ENCODE measurements at regions not wholly inside any gene's neighbourhood (a gene's known extent, or its start where the extent isn't known, plus 50 kb on each side); places are given as distances from the start of the nearest gene placed in this dataset.
"Not testable (repeated sequence)": the region's sequence is repeated elsewhere in the genome, so short reads cannot be mapped to it uniquely, and the experiment has no call there.

DNA sequence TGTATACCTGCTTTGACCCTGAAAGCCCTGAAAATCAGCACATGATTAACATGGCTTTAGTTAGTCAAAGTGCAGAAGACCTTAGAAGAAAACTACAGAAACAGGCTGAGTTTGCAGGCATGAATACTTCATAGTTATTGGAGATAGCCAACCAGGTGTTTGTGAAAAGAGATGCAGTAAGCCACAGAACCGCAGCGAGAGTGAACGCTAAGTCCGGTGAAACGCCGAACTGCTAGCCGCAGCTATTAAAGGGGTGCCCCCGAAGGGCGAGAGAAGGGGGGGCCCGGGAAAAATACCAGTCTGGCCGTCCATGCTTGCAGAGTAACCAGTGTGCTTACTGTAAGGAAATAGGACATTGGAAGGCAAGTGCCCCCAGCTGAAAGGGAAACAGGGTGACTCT lies 784.0 kb upstream of the TMEM132C start:
- ATAC-seq: no peak
- H3K9me3 Mint-ChIP-seq (ENCODE audit: low read depth): no peaks in the 10 kb centered on the region
- H3K36me3 Mint-ChIP-seq: no peaks in the 10 kb centered on the region
- H3K27me3 Mint-ChIP-seq: no peaks in the 10 kb centered on the region
- no peaks in the 10 kb centered on the region for H3K4me1 Mint-ChIP-seq
- CTCF ChIA-PET: no interaction called here
- DNase-seq: no peak
- no peak overlapping the region for H3K4me3 Mint-ChIP-seq
- H3K27ac Mint-ChIP-seq: no peak overlapping the region

DNA sequence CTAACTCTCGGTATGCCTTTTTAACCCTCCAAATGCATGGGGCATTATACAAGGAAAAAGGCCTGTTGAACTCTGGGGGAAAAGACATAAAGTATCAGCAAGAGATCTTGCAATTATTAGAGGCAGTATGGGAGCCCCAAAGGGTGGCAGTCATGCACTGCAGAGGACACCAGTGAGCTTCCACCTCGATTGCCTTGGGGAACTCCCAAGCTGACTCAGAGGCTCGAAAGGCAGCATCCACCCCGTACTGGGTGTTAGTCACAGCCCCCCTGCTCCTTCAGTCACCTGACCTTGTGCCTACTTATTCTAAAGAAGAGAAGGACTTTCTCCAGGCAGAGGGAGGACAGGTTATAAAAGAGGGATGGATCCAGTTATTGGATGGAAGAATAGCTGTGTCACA lies 781.4 kb upstream of the TMEM132C start:
- DNase-seq (peak; percentile 49), ATAC-seq (no peak)
- H3K27ac Mint-ChIP-seq: no peak overlapping the region
- no peaks in the 10 kb centered on the region for H3K9me3 Mint-ChIP-seq (ENCODE audit: low read depth)
- no peaks in the 10 kb centered on the region for H3K27me3 Mint-ChIP-seq
- no peak overlapping the region for H3K4me3 Mint-ChIP-seq
- no peaks in the 10 kb centered on the region for H3K4me1 Mint-ChIP-seq
- H3K36me3 Mint-ChIP-seq: no peaks in the 10 kb centered on the region
- CTCF ChIA-PET: interaction anchor here (1.8 kb wide), 1 partner anchor 193 kb away, joined by 6 read pairs; no protein-coding TSS in a partner anchor

DNA sequence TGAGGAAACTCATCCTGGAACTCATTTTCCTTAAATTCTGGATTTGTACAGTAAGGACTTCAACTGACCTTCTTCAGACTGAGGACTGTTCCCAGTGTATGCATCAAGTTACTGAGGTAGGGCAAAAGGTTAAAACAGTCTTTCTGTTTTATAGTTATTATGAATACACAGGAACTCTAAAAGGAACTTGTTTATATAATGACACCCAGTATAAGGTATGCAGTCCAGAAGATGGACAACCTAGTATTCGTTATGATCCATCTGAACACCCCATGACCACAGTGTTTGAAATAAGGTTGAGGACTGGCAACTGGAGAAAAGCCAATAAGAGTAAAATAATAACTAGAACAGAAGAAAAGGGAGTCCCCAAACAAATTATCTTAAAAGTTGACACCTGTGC lies 779.9 kb upstream of the TMEM132C start:
- Mint-ChIP-seq H3K36me3 (no peaks in the 10 kb centered on the region), H3K27ac (no peak overlapping the region), H3K27me3 (no peaks in the 10 kb centered on the region), H3K4me1 (no peaks in the 10 kb centered on the region), H3K9me3 (ENCODE audit: low read depth) (no peaks in the 10 kb centered on the region), H3K4me3 (no peak overlapping the region)
- DNase-seq: no peak
- ATAC-seq: no peak
- CTCF ChIA-PET: no interaction called here

DNA sequence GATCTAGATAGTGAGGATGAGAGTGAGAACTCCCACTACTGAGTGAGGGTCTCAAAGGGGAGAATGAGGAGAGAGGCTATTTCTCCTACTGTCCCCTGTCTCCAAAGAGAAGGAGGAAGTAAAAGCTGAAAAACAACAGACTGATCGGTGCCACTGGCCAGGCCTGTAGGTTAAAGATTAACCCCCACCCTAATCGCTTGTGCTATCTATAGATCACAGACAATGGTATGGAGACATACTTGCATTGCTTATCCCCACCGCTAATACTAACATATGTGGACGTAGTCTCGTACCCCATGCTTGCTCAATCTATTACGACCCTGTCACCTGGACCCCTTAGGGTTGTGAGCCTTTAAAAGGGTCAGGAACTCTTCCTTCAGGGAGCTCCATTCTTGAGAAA lies 777.9 kb upstream of the TMEM132C start:
- H3K27me3 Mint-ChIP-seq: no peaks in the 10 kb centered on the region
- H3K4me1 Mint-ChIP-seq: no peaks in the 10 kb centered on the region
- H3K36me3 Mint-ChIP-seq: no peaks in the 10 kb centered on the region
- no peaks in the 10 kb centered on the region for H3K9me3 Mint-ChIP-seq (ENCODE audit: low read depth)
- DNase-seq (no peak), ATAC-seq (no peak)
- H3K27ac Mint-ChIP-seq: no peak overlapping the region
- CTCF ChIA-PET: interaction anchor here (2.0 kb wide), 1 partner anchor 188 kb away, joined by 5 read pairs; no protein-coding TSS in a partner anchor
- H3K4me3 Mint-ChIP-seq: no peak overlapping the region

DNA sequence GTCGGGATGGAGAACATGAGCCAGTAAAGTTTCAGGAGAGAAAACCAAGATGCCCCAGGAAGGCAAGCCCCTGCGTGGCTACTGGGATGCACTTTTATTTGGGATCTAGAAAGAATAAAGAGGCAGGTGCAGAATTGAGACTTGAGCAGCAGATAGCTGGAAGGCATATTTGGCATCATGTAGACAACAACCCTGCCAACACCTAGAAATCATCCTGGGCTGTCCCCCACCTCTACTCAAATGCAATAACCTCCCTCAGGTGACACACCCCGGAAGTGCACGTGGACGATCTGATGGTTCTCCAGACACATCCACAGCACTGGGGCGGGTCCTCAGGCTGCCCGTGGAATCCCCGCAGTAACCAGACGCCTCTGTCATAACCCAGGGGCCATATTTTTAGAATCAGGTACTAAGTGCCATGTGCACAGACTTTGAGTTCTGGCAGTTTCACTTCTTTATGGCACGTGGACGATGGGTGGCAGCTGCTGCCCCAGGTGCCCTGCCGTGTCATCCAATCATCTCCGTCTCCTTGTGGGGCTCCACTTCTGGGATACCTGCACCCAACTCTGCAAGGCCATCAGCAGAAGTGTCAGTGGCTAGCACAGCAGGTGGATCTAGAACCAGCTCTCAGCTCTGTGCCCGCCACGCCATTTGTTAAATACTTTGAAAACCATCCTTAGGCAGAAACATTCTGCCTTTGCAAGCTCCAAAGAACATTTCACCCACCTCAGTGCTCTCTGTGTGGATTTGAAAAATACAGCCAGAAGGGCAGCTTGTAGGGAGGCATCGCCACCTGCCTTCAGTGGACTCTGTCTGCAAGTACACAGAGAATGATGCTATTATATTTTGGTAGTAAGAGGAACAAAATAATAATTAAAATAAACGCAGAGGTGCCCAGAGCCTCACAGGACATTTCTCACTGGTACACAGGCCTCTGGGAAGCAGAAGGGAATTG lies 771.7 kb upstream of the TMEM132C start:
- Mint-ChIP-seq H3K36me3 (no peaks in the 10 kb centered on the region), H3K9me3 (ENCODE audit: low read depth) (no peaks in the 10 kb centered on the region), H3K27ac (no peak overlapping the region), H3K27me3 (no peaks in the 10 kb centered on the region), H3K4me1 (no peaks in the 10 kb centered on the region), H3K4me3 (no peak overlapping the region)
- DNase-seq (no peak), ATAC-seq (no peak)
- CTCF ChIA-PET: no interaction called here

DNA sequence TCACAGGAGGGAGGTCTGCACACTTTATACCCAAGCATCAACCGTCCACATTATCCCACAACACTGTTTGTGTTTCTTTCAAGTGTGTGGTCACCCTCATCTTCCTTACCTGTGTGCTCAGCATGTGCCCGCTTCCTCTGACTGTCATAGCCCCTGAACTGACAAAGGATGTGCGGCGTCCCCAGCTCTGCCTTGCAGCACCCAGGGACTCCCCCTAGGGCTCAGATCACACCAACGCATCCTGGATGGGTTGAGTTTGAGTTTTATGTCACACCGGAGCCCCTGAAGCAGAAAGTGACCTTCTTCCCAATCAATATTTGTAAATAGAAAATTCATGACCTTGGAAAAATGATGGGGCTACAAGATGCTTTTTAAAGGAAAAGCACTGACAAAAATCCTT lies 770.7 kb upstream of the TMEM132C start:
- Mint-ChIP-seq H3K27ac (no peak overlapping the region), H3K4me3 (no peak overlapping the region), H3K9me3 (ENCODE audit: low read depth) (no peaks in the 10 kb centered on the region), H3K36me3 (no peaks in the 10 kb centered on the region), H3K4me1 (no peaks in the 10 kb centered on the region), H3K27me3 (no peaks in the 10 kb centered on the region)
- no peak for ATAC-seq
- CTCF ChIA-PET: no interaction called here
- no peak for DNase-seq

DNA sequence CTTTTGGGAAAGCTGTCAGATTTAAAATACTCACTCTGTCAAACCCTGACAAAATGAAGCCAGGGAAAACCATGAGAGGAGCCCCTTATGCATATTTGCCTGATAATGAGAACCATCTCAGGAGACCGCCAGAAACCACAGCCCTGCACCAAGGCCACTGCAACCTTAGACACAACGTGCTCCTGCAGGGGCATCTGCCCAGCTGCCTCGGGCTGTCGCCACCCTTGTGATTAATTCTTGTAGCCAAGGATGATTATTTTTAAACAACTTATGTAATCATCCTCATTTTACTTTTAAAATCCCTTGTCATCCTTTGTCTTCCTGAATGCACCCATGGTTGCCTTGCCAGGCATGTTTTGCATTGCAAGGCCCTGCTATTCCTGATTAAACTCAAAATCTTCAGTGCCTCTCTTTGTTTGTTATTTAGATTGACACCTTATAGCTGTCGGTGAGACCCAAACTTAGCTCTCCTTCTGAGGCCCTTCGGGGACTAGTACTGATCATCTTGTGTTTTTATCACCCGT lies 766.4 kb upstream of the TMEM132C start:
- no peaks in the 10 kb centered on the region for H3K27me3 Mint-ChIP-seq
- H3K4me3 Mint-ChIP-seq: no peak overlapping the region
- ATAC-seq (no peak), DNase-seq (no peak)
- no peaks in the 10 kb centered on the region for H3K4me1 Mint-ChIP-seq
- no peaks in the 10 kb centered on the region for H3K9me3 Mint-ChIP-seq (ENCODE audit: low read depth)
- H3K36me3 Mint-ChIP-seq: no peaks in the 10 kb centered on the region
- CTCF ChIA-PET: no interaction called here
- no peak overlapping the region for H3K27ac Mint-ChIP-seq

DNA sequence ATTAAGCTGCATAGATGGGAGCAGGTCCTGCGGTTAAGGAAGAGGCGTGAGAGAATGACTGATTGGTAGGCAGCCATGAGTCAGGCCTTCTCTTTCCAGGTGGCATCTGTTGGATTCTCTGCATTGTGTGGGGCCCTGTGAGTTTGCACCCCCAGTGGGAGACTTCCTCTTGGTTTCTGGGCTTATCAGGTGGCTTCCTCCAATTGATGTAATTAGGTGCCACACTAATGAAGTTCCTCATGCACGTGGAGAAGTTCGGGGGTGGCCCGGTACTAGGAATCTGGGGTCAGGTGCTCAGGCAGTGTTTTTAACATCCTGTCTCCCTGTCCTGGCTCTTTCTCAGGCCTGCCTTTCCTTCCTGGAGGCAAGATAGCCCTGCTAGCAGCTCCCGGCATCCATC lies 765.1 kb upstream of the TMEM132C start:
- CTCF ChIA-PET: no interaction called here
- Mint-ChIP-seq H3K27ac (no peak overlapping the region), H3K27me3 (no peaks in the 10 kb centered on the region), H3K4me1 (no peaks in the 10 kb centered on the region), H3K4me3 (no peak overlapping the region), H3K9me3 (ENCODE audit: low read depth) (no peaks in the 10 kb centered on the region), H3K36me3 (no peaks in the 10 kb centered on the region)
- ATAC-seq (no peak), DNase-seq (no peak)

DNA sequence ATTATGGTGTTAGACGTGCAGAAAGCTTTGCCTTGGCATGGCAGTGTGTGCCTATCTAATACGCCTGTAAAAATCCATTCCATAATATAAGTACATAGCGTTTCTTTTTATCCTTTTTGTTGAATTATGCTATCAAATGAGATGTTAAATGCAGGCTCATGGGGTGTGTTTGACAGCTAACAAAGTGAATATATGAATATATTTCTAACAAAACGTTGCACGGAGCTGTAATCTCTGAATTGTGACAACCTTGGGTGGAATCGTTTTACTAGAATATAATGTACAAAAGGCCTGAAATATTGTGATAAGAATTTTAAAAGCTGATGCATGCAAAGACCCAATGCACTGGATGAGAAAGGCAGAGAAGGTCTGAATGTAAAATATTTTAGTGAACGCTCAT lies 763.7 kb upstream of the TMEM132C start:
- no peak overlapping the region for H3K4me3 Mint-ChIP-seq
- no peaks in the 10 kb centered on the region for H3K4me1 Mint-ChIP-seq
- H3K27me3 Mint-ChIP-seq: no peaks in the 10 kb centered on the region
- H3K27ac Mint-ChIP-seq: no peak overlapping the region
- ATAC-seq (no peak), DNase-seq (no peak)
- CTCF ChIA-PET: no interaction called here
- H3K36me3 Mint-ChIP-seq: no peaks in the 10 kb centered on the region
- peaks cover 2% of the 10 kb centered on the region for H3K9me3 Mint-ChIP-seq (ENCODE audit: low read depth)

DNA sequence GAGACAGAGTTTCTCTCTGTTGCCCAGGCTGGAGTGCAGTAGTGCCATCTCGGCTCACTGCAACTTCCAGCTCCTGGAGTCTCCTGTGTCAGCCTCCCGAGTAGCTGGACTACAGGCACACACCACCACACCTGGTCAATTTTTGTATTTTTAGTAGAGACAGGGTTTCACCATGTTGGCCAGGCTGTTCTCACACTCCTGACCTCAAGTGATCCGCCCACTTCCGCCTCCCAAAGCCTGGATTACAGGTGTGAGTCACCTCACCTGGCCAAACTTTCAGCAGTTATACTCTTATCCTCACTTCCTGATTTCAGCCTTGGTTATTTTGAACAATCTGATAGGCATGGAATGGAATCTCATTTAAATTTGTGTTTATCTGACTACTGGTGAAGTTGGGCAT lies 763.0 kb upstream of the TMEM132C start:
- H3K9me3 Mint-ChIP-seq (ENCODE audit: low read depth); CTCF ChIA-PET; H3K4me3 Mint-ChIP-seq; ATAC-seq; H3K36me3 Mint-ChIP-seq; DNase-seq; H3K27me3 Mint-ChIP-seq; H3K27ac Mint-ChIP-seq; H3K4me1 Mint-ChIP-seq: not testable (repeated sequence)

DNA sequence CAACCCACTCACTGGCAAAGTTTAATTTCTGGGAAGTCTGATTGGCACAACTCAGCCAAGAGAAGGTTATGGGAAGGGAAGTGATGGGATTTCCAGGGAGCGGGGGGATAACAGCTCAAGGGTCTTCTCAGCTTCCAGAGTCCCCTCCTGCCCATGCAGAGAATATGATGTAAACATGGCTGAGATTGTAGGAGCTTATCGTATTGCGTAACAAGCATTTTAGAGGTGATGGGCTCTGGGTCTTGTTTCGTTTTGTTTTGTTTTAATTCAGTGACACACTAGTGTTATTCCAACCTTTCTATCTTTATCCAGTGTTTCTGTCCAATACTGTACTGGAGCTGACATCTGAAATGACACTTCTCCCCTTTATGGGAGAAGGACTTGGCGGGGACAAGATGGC lies 762.1 kb upstream of the TMEM132C start:
- Mint-ChIP-seq H3K36me3 (no peaks in the 10 kb centered on the region), H3K9me3 (ENCODE audit: low read depth) (peaks cover 2% of the 10 kb centered on the region), H3K27ac (no peak overlapping the region), H3K4me3 (no peak overlapping the region), H3K4me1 (no peaks in the 10 kb centered on the region), H3K27me3 (no peaks in the 10 kb centered on the region)
- CTCF ChIA-PET: no interaction called here
- ATAC-seq (no peak), DNase-seq (no peak)

DNA sequence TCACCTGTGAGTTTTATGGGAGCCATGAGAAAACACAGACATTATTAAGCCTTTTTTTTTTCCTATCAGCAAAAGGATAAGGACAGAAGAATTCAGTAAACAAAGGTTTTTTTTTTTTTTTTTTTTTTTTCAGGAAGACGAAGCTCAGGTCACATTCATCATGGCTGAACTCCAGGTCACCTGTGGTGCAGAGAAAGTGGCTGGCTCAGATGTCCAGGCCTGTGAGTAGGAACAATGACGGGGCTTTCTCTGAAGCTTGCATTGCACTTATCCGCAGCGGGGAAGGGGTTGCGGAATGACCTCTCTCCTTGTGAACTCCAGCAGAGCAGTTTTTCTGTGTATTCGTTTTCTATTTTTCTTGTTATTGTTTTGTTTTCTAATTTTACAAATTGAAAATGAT lies 759.6 kb upstream of the TMEM132C start:
- DNase-seq (no peak), ATAC-seq (no peak)
- Mint-ChIP-seq H3K36me3 (no peaks in the 10 kb centered on the region), H3K4me1 (no peaks in the 10 kb centered on the region), H3K27me3 (no peaks in the 10 kb centered on the region), H3K27ac (no peak overlapping the region), H3K9me3 (ENCODE audit: low read depth) (peaks cover 2% of the 10 kb centered on the region), H3K4me3 (no peak overlapping the region)
- CTCF ChIA-PET: no interaction called here

DNA sequence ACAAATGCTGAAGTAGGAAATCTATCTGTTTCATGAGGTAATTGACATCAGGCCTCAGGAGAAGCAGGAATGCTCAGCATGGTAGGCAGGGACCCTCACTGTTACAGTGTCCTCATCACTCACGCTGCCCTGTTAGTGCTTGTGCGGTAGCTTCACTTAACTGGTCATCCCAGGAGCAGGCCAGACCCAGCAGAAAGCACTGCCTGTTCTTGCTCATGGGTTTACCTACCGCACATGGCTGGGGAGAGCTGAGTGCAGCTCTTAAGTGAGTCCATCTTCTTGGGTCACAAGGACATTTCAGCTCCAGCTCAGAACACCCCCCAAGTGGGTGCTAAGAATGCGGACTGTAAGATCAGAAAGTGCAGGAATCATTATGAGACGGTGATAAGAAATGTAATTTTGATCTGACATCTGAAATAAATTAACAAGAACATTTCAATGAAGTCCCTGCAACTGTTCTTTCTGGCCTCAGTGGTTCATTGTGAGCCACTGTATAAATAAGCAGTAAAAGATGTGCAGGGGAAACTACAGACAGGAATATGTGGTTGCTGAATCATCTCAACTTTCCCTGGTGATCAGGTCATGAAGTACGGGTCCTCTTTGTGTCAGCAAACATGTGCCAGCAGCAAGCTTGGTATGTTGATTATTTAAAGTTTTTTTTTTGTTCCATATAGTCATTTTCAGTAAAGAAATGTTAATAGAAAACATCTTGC lies 757.7 kb upstream of the TMEM132C start:
- DNase-seq (no peak), ATAC-seq (no peak)
- Mint-ChIP-seq H3K36me3 (no peaks in the 10 kb centered on the region), H3K27ac (no peak overlapping the region), H3K4me3 (no peak overlapping the region), H3K27me3 (no peaks in the 10 kb centered on the region), H3K4me1 (no peaks in the 10 kb centered on the region), H3K9me3 (ENCODE audit: low read depth) (peaks cover 2% of the 10 kb centered on the region)
- CTCF ChIA-PET: no interaction called here

DNA sequence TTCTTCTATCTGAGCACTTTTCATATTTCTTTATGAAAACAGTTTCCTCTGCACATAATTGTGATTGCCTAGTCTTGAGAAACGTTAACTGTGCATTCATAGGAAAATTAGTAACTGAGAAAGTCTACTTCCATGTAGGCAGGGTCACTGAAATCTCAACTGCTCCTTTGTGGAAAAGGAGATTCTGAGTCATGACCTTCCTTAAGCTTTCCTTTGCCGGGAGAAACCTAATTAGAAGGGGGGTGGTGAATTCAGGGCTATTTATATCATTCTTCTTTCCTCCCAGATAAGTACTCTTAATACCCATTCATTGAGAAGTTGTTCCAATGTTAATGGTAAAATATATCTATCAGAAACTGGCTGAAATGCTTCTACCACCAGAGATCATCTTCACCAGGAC lies 751.0 kb upstream of the TMEM132C start:
- Mint-ChIP-seq H3K27ac (no peak overlapping the region), H3K4me3 (no peak overlapping the region), H3K27me3 (no peaks in the 10 kb centered on the region), H3K9me3 (ENCODE audit: low read depth) (peaks cover under 1% of the 10 kb centered on the region), H3K4me1 (no peaks in the 10 kb centered on the region), H3K36me3 (no peaks in the 10 kb centered on the region)
- ATAC-seq (no peak), DNase-seq (no peak)
- CTCF ChIA-PET: interaction anchor here (0.5 kb wide), 1 partner anchor 175 kb away, joined by 5 read pairs; no protein-coding TSS in a partner anchor

All from activated CD8-positive, alpha-beta memory T cell treated with anti-CD3 and anti-CD28 coated beads, Interleukin-2, amount 10 ng/mL, durations not matched to agents 7 days and 5 days (primary cell).